CD1c-positive myeloid dendritic cell (primary cell): ENCODE measurements at regions not wholly inside any gene's neighbourhood (a gene's known extent, or its start where the extent isn't known, plus 50 kb on each side); places are given as distances from the start of the nearest gene placed in this dataset.
"Not testable (repeated sequence)": the region's sequence is repeated elsewhere in the genome, so short reads cannot be mapped to it uniquely, and the experiment has no call there.

Experiments
- DNase-seq: peaks from one replicate; pipeline ENCODE4 v3.0.0-alpha.2; 2016; ENCODE audit errors: extremely low spot score

- DNase-seq: peak; percentile 87
These were observed 782.5 kb downstream of the TMEM121 start for GRCh38 chr14:106308839-106309389.

- DNase-seq: no peak
These were observed 783.0 kb downstream of the TMEM121 start for GRCh38 chr14:106309423-106309822.

- no peak for DNase-seq
These were observed 789.1 kb downstream of the TMEM121 start for GRCh38 chr14:106315436-106315835.

DNA sequence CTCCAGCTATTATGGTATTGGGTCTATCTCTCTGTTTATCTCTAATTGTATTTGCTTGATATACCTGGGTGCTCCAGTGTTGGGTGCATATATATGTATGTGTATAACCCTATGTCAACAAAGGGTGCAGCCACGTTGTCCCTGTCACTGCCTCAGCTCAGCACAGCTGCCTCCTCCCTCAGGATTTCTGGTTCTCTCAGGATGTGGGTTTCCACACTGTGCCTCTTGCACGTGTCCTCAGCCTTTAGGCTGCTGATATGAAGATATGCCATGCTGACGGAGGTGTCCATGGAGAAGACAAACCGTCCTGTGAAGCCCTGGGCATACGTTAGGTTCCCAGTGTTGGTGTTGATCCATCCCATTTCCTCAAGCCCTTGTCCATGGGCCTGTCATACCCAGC is 791.2 kb downstream of the TMEM121 start:
- no peak for DNase-seq

DNA sequence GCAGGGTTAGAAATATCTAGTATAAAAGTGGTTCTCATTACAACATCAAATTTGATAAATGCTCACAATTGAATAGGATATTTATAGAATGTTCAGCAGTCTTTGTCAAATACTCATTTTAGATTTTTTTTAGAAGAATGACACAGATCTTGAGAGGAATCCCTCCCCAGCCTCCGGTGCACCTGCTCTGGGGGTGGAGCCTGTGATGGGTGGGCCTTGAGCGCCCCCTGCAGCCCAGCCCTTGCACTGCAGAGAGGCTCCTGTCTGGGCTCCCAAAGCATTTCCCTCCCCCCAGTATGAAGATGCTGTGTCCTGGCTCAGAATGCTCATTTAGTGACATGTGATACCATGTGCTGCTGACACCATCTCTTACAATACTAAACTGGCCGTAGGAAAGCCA is 792.3 kb downstream of the TMEM121 start:
- peak; percentile 42 for DNase-seq

- not testable (repeated sequence) for DNase-seq
These were observed 797.6 kb downstream of the TMEM121 start for GRCh38 chr14:106323970-106324369.

DNA sequence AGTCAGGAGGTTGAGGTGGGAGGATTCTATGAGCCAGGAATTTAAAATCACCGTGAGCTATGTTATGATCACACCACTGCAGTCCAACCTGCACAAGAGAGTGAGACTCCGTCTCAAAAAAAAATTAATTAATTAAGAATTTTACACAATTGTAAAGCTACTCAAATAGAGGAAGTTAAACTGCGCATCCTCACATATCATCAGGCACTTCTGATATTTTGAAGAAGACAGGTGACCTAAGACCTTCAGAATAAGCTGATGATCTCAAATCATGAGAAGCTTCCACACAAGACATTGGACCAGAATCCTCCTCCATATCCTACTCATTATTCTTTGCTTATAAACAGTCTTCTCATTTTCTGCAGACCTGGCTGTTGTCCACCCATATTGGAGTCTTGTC is 800.9 kb downstream of the TMEM121 start:
- DNase-seq: no peak

DNA sequence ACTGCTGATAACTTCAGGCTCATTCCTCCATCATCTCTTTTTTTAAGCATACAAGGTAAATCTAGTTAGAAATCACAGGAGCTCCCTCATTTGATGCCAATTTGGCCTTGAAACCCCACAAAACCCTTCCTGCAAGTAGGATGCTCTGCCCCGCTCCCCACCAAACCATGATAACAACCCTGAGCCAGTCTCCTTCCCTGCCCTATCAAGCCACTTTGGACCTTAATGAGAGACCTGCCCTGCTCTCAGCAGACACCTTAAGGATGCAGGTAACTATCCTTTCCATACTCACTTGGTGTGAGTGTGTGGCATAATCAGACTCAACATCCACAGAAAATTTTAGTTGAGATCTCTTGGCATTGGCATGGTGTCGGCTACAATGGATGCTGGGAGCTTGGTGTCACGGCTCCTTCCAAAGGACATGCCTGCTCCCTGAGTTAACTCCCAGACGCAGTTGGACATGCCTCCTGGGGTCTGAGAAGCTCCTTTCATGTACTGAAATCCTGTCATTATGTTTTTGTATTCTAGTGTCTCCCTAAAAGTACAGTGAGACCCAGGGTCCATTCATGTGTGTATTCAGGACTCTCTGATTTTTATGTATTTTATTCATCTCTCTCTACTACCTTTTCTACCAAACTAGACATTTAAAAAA is 801.4 kb downstream of the TMEM121 start:
- not testable (repeated sequence) for DNase-seq

DNA sequence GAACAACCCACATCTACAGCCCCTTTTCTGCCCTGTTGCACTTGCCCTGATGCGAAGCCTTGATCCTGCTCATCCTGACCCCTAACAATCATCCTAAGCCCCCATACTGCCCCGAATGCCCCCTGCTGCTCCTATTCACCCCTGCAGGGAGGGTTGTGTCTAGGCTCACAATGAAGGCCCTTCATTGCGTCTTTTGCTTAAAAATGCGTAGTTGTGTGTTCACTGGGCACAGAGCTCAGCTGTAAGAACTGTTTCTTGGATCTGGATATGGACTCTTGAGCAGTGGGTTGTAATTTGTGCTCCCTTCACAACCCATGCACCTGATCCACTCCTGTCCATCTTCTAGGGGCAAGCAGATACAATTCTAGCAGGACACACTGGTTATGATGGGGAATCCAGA is 802.9 kb downstream of the TMEM121 start:
- not testable (repeated sequence) for DNase-seq

DNA sequence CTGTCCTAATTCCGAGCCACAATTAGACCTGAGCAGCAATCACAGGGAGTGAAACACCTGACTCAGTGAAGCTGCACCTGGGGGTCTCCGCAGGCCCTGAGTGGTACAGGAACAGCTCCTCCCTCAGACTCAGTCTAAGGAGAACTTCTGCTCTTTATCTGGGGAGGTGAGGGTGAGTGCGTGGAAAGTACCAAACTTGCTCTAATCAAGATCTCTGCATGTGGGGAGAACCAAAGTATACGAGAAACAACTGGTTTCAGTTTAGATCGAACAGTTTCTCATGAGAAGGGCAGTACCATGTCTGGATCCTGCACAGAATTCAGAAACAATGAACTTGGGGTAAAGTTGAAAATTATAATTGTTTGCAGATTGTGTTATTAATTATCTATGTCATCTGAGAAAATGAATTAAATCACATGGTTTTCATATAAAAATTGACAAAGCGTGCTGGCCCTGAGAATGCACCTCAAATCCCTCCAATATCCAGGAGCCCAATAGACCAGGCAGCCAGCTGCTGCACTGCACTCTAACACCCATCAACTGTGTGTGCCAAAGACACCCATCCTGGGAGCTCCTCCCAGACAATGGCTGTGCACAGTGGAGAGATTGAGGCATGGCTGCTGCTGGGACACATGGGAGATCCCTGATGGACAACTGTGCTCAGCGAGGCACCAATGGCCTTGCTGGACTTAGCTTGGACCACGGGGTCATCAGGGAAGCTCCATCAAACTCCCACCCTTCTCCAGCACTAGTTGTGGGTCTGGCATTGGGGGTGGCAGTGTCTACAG is 803.8 kb downstream of the TMEM121 start:
- DNase-seq: not testable (repeated sequence)

DNA sequence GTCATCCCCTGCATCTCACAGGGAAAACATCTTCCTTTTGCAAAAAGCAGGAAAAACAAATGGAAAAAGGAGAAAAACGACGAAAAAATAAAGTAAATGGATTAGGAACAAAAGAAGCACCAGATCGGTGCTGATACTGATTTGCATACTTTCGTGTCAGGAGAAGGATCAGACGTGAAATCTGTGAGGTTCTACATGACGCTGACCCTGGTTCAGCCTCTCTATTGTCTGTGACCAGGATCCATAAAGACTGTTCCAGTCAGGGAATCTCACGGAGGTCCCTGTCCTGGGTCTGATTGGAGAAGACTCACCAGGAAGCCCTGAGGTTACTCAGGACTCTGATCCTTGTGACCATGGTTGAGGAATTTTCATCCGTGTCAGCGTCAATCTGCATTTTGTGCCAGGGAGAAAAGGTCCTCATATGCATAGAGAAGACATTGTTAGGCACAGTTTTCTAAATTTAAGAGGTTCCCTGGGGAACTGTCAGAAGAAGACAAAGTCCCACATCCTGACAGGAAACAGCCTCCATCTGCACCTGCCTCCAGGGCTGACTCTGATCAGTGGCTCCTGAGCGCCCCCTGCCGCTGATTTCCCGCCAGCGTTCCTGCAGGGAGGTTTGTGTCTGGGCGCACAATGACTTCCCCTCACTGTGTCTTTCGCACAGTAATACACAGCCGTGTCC is 808.2 kb downstream of the TMEM121 start:
- DNase-seq: peak; percentile 63

GRCh38 chr14:106335110-106335429 is 808.7 kb downstream of the TMEM121 start:
- DNase-seq: not testable (repeated sequence)

DNA sequence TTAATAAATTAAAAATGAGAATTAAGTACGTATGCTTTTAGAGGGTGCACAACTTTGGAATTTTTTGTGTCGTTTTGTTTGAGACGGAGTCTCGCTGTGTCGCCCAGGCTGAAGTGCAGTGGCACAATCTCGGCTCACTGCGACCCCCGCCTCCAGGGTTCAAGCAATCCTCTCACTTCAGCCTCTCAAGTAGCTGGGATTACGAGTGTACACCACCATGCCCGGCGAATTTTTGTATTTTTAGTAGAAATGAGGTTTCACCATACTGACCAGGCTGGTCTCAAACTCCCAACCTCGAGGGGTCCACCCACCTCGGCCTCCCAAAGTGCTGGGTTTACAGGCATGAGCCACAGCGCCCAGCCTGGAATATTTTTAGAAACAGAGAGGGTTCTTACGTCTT is 812.4 kb downstream of the TMEM121 start:
- not testable (repeated sequence) for DNase-seq

GRCh38 chr14:106340658-106341057 is 814.3 kb downstream of the TMEM121 start:
- not testable (repeated sequence) for DNase-seq

DNA sequence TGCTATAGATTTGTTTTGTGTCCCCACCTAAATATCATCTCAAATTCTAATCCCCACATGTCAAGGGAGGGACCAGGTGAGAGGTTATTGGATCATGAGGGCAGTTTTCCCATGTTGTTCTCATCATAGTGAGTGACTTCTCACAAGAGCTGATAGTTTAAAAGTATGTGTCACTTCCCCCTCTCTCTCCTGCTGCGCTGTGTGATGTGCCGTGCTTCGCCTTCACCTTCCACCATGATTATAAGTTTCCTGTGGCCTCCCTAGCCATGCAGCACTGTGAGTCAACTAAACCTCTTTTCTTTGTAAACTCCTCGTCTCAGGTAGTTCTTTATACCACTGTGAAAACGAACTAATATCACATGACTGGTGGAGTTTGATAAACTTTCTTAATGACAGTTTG is 814.8 kb downstream of the TMEM121 start:
- not testable (repeated sequence) for DNase-seq

DNA sequence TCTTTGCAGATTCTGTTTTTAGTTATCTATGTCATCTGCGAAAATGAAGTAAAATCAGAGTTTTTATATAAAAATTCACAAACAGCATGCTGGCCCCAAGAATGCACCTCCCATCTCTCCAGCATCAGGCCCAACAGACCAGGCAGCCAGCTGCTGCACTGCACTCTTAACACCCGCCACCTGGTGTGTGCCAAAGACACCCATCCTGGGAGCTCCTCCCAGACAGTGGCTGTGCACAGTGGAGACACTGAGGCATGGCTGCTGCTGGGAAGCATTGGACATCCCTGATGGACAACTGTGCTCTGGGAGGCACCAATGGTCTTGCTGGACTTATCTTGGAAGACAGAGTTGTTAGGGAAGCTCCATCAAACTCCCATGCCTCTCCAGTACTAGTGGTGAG is 817.2 kb downstream of the TMEM121 start:
- DNase-seq: no peak

DNA sequence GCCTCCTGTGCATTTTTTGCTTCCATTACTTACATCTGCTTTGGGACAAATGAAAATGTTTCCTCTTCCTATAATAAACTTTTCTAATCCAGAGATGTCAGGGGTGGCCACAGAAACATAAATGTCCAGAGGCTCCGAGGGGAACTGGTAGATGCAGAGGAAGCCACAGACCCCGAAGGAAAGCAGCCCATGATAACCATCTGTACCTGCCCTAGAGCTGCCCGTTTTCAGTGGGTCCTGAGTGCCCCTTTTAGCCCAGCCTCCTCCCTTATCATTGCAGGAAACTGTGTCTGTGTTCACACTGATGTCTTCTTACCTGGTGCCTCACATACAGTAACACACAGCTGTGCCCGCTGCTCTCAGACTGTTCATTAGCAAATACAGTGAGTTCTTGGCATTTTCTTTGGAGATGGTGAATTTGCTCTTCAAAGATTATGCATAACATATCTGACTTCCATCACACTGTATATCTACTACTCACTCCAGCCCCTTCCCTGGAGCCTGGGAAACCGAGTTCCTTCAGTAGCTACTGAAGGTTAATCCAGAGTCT is 817.8 kb downstream of the TMEM121 start:
- DNase-seq: not testable (repeated sequence)

DNA sequence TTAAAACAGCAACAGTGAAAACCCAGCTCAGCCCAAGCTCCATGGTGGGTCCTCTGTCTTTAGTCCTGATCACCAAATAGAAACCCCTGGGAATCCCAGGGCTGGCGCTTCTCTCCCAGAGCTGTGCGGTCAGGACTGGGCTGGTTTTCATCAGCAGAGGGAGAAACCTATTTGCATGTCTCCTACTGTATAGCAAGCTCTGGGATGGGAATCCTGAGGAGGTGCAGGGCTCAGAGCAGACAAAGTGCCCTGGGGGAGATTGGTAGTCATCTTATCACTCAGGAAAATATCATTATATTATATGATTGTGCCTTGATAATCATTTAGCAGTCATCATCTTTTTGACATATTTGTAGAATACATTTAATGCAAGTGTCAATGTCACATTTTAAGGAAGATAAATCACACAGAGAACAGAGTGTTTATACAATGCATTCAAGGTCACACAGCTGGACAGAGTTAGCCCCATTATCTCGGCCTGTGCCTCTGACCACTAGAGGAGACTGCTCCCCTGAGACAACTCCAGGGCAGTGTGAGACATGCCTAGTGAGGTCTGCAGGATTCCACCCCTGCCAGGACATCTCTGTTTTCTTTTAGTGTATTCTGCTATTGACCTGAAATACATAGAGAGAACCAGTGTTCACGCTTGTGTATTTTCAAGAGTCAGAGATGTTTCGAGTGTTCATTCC is 818.6 kb downstream of the TMEM121 start:
- DNase-seq: not testable (repeated sequence)

GRCh38 chr14:106346084-106346483 is 819.7 kb downstream of the TMEM121 start:
- DNase-seq: no peak

DNA sequence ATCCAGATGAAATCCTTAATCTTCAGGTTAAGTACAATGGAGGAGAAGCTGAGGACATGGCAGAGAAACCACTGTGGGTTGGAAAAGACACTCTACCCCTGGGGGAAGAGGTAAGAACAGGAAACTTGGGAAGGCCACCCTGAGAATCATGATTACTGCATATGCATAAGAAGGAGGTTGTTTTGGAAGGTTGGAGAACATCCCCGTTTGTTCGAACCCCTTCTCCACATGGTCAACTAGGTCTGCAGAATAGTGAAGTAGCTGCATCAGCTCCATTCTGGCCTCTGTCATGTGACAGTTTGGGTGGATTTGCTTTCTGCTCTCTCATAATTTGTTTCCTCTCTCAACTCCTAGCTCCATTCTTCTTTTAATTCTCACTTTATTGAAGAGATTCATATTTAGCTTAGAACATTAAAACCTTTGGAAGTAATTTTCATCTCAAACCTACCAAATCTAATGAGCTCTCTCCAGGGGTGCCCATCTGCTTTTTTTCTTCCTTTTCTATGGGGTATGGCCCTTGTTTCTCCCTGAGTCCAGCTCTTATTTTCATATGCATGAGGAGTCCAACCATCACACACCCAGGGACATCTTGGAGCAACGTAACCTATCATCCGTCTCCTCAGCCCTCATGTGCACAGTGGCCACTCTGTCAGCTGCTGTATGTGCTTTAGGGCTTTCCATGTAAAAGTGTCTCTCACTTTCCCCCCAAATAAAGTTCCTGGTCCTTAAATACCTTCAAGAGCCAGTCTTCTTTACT is 820.3 kb downstream of the TMEM121 start:
- no peak for DNase-seq

DNA sequence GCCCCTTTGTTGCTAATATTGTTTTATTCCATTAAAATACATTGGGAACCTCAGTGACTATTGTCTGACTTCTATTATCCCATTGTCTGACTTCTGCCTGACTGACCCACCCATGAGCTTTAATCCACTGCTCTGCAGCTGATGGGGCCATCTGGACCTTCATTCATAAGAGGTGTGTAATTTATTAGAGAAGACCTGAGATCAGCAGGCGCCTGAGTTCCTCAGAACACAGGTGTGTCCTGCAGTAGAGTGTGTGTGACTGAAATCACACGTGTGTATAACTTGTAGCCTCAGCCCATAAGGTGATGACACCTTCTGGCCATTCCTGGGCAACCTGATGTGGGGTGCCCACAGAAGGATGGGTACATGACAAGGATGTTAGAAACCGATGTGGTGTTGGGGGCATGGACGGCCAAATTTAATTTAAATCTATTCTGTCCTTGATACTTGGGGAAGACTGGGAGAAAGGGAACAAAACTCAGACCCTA is 821.0 kb downstream of the TMEM121 start:
- DNase-seq: no peak
